ENCODE measurements at regions not wholly inside any gene's neighbourhood (a gene's known extent, or its start where the extent isn't known, plus 50 kb on each side); places are given as distances from the start of the nearest gene placed in this dataset.

DNA sequence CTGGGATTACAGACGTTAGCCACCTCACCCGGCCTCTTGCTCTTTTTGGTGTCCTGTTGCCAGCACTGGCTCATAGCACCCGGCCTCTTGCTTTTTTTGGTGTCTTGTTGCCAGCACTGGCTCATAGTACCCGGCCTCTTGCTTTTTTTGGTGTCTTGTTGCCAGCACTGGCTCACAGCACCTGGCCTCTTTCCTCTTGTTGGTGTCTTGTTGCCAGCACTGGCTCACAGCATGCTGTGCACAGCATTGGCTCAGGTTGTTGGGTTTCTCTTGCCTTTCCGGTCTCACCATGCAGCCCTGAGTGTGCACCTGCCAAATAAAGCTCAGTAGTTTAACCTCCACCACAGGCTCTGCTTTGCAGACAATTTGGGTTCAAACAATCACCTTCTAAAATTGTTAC, 208.2 kb downstream of the THBS2 start:
- H3K4me2 ChIP-seq, result no peak overlapping the region
- no peaks in the 10 kb centered on the region for H3K9me2 ChIP-seq
- no peaks in the 10 kb centered on the region for H3K79me2 ChIP-seq (ENCODE audit: insufficient read depth)
- TF ChIP-seq EZH2phosphoT487 (IDR thresholded peaks at IDR 0.05; ENCODE audit: borderline replicate concordance, low read depth), result no peak
- WGBS (ENCODE audit: low lambda C conversion rate), result 66% methylated on average over 5 of the region's 5 CpGs
- no peak overlapping the region for H3K9ac ChIP-seq
- no peaks in the 10 kb centered on the region for H3K36me3 ChIP-seq (replicated peaks in 1 of 2; ENCODE audit: control insufficient read depth in 1 of 2, insufficient read depth in 2 of 2, low read length in 1 of 2)
- no peaks in the 10 kb centered on the region for H3K27me3 ChIP-seq (ENCODE audit: insufficient read depth)
- H3K4me3 ChIP-seq (ENCODE audit: low read depth in 2 of 2, low read length in 1 of 2), result no peak overlapping the region
- no peak for DNase-seq
- H4K20me1 ChIP-seq (ENCODE audit: insufficient read depth), result no peaks in the 10 kb centered on the region
- H3F3A ChIP-seq (replicated peaks; ENCODE audit: insufficient read depth), result peaks cover 8% of the 10 kb centered on the region
- POLR2A ChIA-PET, result no interaction called here
- CTCF ChIA-PET, result no interaction called here
- no peak overlapping the region for H3K27ac ChIP-seq (ENCODE audit: low read depth in 2 of 2, low read length in 1 of 2)
- H3K9me3 ChIP-seq, result no peaks in the 10 kb centered on the region
- no peak overlapping the region for H2AFZ ChIP-seq (ENCODE audit: low read depth)
- H3K4me1 ChIP-seq (ENCODE audit: control insufficient read depth in 1 of 2, insufficient read depth in 2 of 2, low read depth in 1 of 2, low read length in 1 of 2), result no peaks in the 10 kb centered on the region

DNA sequence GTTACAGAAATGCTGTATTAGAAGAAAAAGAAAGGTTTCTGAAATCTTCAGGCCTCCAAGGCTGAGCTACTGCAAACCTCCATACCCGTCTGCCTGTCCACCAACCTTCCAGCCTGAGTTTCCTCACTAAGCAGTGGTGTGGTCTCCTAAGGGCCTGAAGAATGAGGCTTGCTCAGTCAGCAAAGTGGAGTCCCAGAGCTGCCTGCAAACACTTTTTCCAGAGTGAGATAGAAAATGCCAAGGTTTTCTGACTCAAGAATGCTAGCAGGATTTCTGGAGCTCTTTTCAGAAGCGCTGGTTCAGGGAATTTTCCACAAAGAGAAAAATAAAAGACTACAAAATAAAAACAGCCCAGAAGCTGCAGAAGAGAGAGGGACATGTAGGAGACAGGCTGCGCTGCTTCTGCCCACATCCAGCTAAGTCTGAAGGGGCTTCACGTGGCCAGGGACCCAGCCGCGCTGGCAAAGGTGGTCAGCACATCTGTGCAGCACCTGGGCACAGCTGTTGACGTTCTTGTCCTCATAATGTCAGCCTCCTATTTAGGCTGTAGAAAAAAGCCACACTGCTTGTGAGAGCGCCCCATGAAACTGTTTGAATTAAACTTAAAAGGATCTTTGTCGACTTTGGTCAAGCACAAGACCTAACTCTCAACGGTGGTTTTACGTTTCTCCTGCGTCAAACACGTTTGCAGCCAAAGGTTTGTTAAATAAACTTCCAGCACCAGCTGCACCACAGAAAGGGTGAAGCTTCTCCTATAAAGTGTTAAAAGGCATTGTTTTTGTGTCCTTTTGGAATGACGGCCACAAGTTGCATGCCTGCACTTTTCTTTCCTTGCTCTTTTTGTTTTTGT, 209.0 kb downstream of the THBS2 start:
- ChIA-PET POLR2A (no interaction called here), CTCF (no interaction called here)
- WGBS (ENCODE audit: low lambda C conversion rate), result 71% methylated on average over 14 of the region's 14 CpGs
- Histone ChIP-seq H3K4me3 (ENCODE audit: low read depth in 2 of 2, low read length in 1 of 2) (no peak overlapping the region), H3K9me2 (no peaks in the 10 kb centered on the region), H3K27ac (ENCODE audit: low read depth in 2 of 2, low read length in 1 of 2) (no peak overlapping the region), H3K27me3 (ENCODE audit: insufficient read depth) (no peaks in the 10 kb centered on the region), H3K79me2 (ENCODE audit: insufficient read depth) (no peaks in the 10 kb centered on the region), H3F3A (replicated peaks; ENCODE audit: insufficient read depth) (peaks cover 8% of the 10 kb centered on the region), H3K36me3 (replicated peaks in 1 of 2; ENCODE audit: control insufficient read depth in 1 of 2, insufficient read depth in 2 of 2, low read length in 1 of 2) (no peaks in the 10 kb centered on the region), H4K20me1 (ENCODE audit: insufficient read depth) (no peaks in the 10 kb centered on the region), H3K9ac (no peak overlapping the region), H3K4me1 (ENCODE audit: control insufficient read depth in 1 of 2, insufficient read depth in 2 of 2, low read depth in 1 of 2, low read length in 1 of 2) (no peaks in the 10 kb centered on the region), H3K9me3 (no peaks in the 10 kb centered on the region), H2AFZ (ENCODE audit: low read depth) (no peak overlapping the region), H3K4me2 (no peak overlapping the region)
- no peak for DNase-seq
- no peak for TF ChIP-seq NRF1 (IDR thresholded peaks at IDR 0.05; ENCODE audit: low read depth, low read length)
- TF ChIP-seq FOXJ3 (CRISPR knock-in tag; IDR thresholded peaks at IDR 0.05), result no peak
- TF ChIP-seq JUND (IDR thresholded peaks at IDR 0.05), result no peak
- TF ChIP-seq, protein P1, sequence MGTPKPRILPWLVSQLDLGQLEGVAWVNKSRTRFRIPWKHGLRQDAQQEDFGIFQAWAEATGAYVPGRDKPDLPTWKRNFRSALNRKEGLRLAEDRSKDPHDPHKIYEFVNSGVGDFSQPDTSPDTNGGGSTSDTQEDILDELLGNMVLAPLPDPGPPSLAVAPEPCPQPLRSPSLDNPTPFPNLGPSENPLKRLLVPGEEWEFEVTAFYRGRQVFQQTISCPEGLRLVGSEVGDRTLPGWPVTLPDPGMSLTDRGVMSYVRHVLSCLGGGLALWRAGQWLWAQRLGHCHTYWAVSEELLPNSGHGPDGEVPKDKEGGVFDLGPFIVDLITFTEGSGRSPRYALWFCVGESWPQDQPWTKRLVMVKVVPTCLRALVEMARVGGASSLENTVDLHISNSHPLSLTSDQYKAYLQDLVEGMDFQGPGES (IDR thresholded peaks at IDR 0.05; ENCODE audit: low read depth, low read length), result no peak
- TF ChIP-seq MAX (IDR thresholded peaks at IDR 0.05; ENCODE audit: low read depth), result no peak
- no peak for TF ChIP-seq TAF1 (IDR thresholded peaks at IDR 0.05; ENCODE audit: borderline replicate concordance, low read depth, low read length)
- no peak for TF ChIP-seq MEF2A (IDR thresholded peaks at IDR 0.05; ENCODE audit: borderline replicate concordance, low read depth)
- no peak for TF ChIP-seq EZH2phosphoT487 (IDR thresholded peaks at IDR 0.05; ENCODE audit: borderline replicate concordance, low read depth)
- no peak for TF ChIP-seq RCOR1 (IDR thresholded peaks at IDR 0.05; ENCODE audit: low read length)
- TF ChIP-seq USF2 (IDR thresholded peaks at IDR 0.05; ENCODE audit: borderline replicate concordance, low read depth, low read length), result no peak
- no peak for TF ChIP-seq RAD21 (IDR thresholded peaks at IDR 0.05; ENCODE audit: low read length)
- TF ChIP-seq, protein P2, sequence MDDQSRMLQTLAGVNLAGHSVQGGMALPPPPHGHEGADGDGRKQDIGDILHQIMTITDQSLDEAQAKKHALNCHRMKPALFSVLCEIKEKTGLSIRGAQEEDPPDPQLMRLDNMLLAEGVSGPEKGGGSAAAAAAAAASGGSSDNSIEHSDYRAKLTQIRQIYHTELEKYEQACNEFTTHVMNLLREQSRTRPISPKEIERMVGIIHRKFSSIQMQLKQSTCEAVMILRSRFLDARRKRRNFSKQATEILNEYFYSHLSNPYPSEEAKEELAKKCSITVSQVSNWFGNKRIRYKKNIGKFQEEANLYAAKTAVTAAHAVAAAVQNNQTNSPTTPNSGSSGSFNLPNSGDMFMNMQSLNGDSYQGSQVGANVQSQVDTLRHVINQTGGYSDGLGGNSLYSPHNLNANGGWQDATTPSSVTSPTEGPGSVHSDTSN (IDR thresholded peaks at IDR 0.05), result no peak
- TF ChIP-seq TCF12 (IDR thresholded peaks at IDR 0.05), result no peak
- TF ChIP-seq FOSL2 (IDR thresholded peaks at IDR 0.05; ENCODE audit: borderline replicate concordance, low read depth), result no peak
- TF ChIP-seq GABPA (IDR thresholded peaks at IDR 0.05; ENCODE audit: low read depth), result no peak
